HG03520 (cell line): ENCODE measurements at regions not wholly inside any gene's neighbourhood (a gene's known extent, or its start where the extent isn't known, plus 50 kb on each side); places are given as distances from the start of the nearest gene placed in this dataset.
A peak's percentile ranks its signal among the peaks of the same experiment; 100 is the strongest.
"Not testable (repeated sequence)": the region's sequence is repeated elsewhere in the genome, so short reads cannot be mapped to it uniquely, and the experiment has no call there.

ENCODE experiments used
- ATAC-seq: cut with Tn5 transposase; IDR thresholded peaks from one replicate; pipeline ENCODE4 v1.9.1; 2021; ENCODE audit warnings: mild to moderate bottlenecking, moderate library complexity; ENCODE audit not compliant: unreplicated experiment

DNA sequence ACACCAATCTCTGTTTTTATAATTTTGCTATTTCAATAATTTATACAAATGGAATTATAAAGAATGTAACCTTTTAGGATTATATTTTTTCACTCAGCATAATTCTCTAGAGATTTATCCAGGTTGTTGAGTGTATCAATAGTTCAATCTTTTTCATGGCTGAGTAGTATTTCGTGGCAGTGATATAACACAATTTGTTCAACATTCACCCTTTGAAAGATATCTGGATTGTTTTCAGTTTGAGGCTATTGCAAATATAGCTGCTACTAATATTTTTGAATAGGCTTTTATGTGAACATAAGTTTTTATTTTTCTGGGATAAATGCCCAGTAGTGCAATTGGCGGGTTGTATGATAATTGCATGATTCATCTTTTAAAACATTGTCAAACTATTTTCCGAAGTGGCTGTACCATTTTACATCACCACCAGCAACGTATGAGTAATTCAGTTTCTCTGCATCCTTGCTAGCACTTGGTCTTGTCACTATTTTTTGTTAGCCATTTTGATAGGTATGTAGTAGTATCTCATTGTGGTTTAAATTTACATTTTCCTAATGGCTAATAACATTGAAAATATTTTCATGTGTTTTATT is 55.6 kb upstream of the ABCD3 start:
- no peak for ATAC-seq

DNA sequence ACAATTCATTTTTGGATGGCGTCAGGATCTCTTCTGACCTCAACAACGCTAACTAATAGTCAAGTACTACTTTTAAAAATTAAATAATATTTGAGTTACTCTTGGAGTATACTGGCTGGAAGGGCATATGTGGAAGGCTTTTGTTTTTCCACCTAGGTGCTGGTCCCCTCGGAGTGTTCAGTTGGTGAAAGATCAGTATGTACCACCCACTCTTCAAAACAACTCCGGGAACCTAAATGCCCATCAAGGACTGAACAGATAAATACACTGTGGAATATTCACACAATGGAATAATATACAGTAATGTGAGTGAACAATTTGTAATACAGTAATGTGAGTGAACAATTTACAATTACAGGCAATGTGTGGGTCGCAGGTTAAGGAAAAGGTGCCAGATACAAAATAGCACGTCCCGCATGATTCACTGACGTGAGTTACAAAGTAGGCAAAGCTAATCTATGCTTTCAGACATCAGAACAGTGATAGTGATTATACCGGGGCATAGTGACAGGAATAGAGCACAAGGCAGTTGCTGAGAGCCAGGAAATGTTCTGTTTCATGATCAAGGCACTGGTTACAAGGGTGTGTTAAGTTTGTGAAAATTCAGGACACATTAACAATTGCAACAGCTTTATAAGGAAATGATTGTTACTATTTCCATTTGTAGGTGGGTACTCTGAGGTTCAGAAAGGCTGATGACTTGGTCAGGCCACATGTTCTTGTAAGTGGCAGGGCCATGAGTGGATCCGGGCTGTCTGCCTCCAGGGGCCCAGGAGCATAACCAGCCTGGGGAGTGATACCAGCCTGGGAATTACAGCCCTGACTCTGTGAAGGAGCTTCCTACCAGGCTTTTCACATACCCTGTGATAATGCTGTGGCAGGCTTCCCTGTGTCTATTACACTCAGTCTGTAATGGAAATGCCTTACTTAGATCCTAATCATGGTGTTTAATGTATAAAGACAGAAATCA is 59.3 kb upstream of the ABCD3 start:
- no peak for ATAC-seq

DNA sequence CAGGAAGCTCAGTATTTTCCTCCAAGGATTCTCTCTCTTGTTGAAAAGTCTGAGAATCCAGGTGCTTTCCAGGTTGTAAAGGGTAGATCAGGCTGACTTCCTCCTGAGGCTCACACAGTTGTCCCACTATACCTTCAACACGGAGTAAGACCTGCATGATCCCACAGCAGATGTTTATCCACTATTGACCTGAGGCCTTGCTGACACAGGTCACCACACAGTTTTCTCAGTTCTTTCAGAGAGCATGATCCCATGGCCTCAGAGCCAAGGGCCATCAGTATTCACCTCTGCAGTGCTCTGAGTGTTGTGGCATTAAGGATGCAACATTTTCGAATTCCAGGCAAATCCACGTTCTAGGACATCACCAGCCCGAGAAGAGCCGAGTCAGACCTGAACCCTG is 60.5 kb upstream of the ABCD3 start:
- ATAC-seq: no peak

- ATAC-seq: no peak
Observed at GRCh38 chr1:94355485-94355980, 62.7 kb upstream of the ABCD3 start.

- no peak for ATAC-seq
Observed at GRCh38 chr1:94351481-94351880, 66.7 kb upstream of the ABCD3 start.

DNA sequence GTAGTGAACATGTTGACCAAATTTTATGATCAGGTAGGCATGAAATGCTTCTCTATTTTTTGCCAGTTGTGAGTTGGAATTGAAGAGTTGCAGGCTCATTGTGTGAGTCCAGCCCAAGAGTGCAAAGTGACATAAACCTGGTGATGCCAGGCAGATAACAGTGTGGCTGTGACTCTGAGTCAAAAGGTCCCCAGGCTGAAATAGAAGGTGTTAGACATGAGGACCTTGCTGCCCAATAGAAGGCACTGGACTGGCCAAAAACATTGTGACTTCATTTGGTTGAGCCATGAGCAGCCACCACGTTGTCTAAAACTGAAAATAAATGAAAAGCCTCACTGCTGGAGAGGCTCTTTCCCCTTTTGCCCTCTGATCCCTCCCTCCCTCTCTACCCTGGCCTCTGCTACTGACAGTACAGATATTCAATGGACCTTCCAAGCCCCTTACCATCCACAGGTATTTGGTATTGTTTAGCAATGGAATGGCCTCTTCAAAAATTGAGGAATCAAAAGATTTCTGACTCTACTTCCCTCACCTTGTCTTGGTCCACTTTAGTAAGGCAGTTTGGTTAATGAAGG is 67.8 kb upstream of the ABCD3 start:
- ATAC-seq: no peak

- ATAC-seq: no peak
Observed at GRCh38 chr1:94349853-94350252, 68.3 kb upstream of the ABCD3 start.

DNA sequence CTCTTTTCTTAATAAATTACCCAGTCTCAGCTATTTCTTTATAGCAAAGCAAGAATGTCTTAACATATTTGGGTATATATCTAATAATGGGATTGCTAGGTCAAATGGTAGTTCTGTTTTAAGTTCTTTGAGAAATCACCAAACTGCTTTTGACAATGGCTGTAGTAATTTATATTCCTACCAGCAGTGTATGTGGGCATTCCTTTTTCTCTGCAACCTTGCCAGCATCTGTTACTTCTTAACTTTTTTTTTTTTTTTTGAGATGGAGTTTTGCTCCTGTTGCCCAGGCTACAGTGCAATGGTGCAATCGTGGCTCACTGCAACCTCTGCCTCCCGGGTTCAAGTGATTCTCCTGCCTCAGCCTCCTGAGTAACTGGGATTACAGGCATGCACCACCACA is 69.8 kb upstream of the ABCD3 start:
- not testable (repeated sequence) for ATAC-seq

- ATAC-seq: no peak
Observed at GRCh38 chr1:94345148-94345721, 73.0 kb upstream of the ABCD3 start.

- ATAC-seq: no peak
Observed at GRCh38 chr1:94342416-94342815, 75.8 kb upstream of the ABCD3 start.

GRCh38 chr1:94339206-94339927 is 78.8 kb upstream of the ABCD3 start:
- ATAC-seq: no peak

GRCh38 chr1:94336991-94337390 is 81.2 kb upstream of the ABCD3 start:
- no peak for ATAC-seq

DNA sequence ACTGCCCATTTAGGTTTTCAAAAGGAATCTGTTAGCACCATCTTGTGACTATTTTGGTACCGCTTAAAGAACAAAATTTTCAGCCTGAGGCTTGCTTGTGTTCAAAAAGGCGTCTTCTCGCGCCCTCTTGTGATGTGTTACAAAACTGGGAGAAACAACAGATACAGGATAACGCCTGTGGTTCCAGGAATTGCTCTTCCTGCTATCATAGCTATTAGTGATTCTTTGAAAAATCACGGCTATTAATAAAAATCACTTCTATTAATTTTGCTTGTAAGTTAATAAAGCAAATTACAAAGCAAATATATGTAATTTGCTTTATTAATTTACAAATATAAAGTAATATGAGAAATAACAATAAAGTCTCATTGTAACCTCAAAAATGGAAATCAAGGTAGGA is 82.2 kb upstream of the ABCD3 start:
- ATAC-seq: no peak

DNA sequence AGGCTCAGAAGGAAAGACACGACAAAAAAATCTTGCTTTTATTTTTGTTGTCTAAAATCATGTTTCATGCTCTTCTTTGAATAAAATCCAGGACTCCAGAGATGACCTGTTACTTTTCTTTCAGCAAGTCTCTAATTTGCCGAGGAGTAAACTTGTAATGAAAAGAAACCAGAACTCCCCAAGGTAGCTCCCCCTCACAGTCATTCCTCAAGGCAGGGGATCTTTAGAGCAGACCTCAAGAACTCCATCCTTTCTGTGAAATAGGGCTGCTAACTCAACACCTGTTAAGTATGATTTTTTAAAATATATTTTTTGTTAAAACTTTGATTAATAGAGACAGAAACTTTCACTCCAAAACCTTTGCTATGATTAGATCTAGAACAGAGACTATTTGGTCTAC is 82.7 kb upstream of the ABCD3 start:
- no peak for ATAC-seq

- no peak for ATAC-seq
Observed at GRCh38 chr1:94334764-94335163, 83.4 kb upstream of the ABCD3 start.

- peak; percentile 52 for ATAC-seq
Observed at GRCh38 chr1:94332952-94333351, 85.2 kb upstream of the ABCD3 start.

DNA sequence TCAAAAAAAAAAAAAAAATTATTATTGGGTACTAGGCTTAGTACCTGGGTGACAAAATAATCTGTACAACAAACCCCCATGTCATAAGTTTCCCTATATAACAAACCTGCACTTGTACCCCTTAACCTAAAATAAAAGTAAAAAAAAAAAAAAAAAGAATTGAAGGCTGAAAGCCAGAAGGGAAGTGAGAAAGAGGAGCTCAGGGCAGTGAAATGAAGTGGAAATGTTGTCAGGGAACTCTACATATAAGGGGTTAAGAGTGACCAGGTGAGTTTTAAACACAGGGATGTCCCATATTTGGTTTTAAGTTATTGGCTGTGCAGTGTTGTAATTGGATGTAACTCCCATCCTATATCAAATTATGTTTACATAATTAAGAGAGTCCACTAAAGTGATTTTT is 85.7 kb upstream of the ABCD3 start:
- ATAC-seq: no peak

- no peak for ATAC-seq
Observed at GRCh38 chr1:94329986-94330385, 88.2 kb upstream of the ABCD3 start.

- ATAC-seq: no peak
Observed at GRCh38 chr1:94329276-94329675, 88.9 kb upstream of the ABCD3 start.

DNA sequence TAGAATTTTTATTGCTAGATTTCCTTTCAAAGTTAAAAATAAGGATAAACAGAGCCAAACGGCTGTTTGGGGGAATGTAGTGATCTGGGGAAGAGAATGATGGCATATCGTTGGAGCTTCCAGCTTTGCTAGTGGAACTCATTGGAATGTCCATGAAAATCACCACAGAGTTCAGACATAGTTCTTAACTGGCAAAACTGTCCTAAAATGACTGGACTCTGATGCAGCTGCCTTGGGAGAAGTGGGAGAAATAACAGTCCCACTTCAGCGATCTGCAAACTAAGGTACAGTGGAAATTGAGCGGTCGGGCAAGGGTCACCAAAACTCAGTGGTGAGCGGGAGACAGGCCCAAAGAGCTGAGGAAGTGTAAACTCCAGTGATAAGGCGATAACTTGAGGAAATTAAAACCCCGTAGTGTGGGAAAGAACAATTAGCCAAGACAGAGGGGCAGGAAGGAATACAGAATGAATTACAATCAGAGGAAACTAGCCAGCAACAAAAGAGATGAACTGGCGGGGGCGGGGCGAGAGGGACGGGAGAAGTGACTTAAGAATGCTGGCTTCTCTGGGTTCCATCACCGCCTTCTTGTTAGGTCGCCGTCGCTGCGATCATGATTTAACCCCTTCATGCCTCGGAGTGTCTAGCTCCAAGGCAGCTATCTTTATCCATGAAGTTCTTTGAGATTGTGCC is 89.8 kb upstream of the ARHGAP29 start:
- no peak for ATAC-seq
